ENCODE measurements at regions not wholly inside any gene's neighbourhood (a gene's known extent, or its start where the extent isn't known, plus 50 kb on each side); places are given as distances from the start of the nearest gene placed in this dataset.

DNA sequence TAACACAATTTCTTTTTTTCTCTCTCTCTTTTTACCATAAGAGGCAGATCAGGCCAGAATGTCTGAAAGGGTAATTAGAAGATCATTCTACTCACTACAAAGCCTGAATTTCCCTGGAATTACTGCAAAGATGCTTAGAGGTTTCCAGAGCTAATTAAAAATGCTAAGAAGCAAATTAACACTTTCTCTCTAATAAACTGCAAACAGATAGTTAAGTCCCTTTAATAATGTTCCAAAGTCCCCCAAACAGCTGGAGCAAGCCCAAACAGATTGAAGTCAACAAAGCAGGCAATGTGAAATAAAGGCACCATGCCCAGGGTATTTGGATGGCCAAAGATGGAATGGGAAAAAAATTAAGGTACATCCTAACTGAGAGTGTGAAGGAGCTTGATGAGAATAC, 208.8 kb upstream of the LRFN5 start:
- no peak overlapping the region for H3K4me2 ChIP-seq (ENCODE audit: insufficient read depth, insufficient read length, low read length)
- H4K8ac ChIP-seq (replicated peaks; ENCODE audit: insufficient read length, low read depth, low read length), result no peak overlapping the region
- H2AFZ ChIP-seq (ENCODE audit: low read length), result no peak overlapping the region
- no peak overlapping the region for H3K4ac ChIP-seq (ENCODE audit: low read depth, low read length)
- H3K18ac ChIP-seq (ENCODE audit: insufficient read length, low read depth, low read length), result no peak overlapping the region
- H3K9me3 ChIP-seq (ENCODE audit: control insufficient read depth, low read depth, low read length), result no peaks in the 10 kb centered on the region
- no peak overlapping the region for H2BK12ac ChIP-seq (ENCODE audit: insufficient read length, low read depth, low read length)
- no peak overlapping the region for H2AK5ac ChIP-seq (ENCODE audit: insufficient read length, low read length)
- H3K27ac Mint-ChIP-seq, result peak overlapping the region in 1 of 3 experiments; percentile 41; a peak in 1 of 7 replicates
- H4K5ac ChIP-seq (ENCODE audit: insufficient read length, low read depth, low read length), result no peak overlapping the region
- H2BK20ac ChIP-seq (ENCODE audit: low read depth, low read length, poor library complexity, severe bottlenecking), result peak overlapping the region; percentile 26
- H3K4me3 Mint-ChIP-seq, result no peak overlapping the region
- H3K27me3 Mint-ChIP-seq (ENCODE audit: low read depth), result peaks cover 11% of the 10 kb centered on the region
- no peaks in the 10 kb centered on the region; the same call in 1 of the 2 replicates for H3K4me1 ChIP-seq (ENCODE audit: insufficient read depth, low read length)
- H3K9ac ChIP-seq (ENCODE audit: extremely low read depth, insufficient read length, low read length), result no peak overlapping the region
- H4K91ac ChIP-seq (ENCODE audit: insufficient read length, low read depth, low read length), result no peak overlapping the region
- TF ChIP-seq, protein P1, sequence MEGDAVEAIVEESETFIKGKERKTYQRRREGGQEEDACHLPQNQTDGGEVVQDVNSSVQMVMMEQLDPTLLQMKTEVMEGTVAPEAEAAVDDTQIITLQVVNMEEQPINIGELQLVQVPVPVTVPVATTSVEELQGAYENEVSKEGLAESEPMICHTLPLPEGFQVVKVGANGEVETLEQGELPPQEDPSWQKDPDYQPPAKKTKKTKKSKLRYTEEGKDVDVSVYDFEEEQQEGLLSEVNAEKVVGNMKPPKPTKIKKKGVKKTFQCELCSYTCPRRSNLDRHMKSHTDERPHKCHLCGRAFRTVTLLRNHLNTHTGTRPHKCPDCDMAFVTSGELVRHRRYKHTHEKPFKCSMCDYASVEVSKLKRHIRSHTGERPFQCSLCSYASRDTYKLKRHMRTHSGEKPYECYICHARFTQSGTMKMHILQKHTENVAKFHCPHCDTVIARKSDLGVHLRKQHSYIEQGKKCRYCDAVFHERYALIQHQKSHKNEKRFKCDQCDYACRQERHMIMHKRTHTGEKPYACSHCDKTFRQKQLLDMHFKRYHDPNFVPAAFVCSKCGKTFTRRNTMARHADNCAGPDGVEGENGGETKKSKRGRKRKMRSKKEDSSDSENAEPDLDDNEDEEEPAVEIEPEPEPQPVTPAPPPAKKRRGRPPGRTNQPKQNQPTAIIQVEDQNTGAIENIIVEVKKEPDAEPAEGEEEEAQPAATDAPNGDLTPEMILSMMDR (conservative IDR thresholded peaks at IDR 0.05), result no peak
- no peaks in the 10 kb centered on the region for H3K27me3 ChIP-seq (ENCODE audit: insufficient read depth, low read length)
- H3K36me3 Mint-ChIP-seq (ENCODE audit: insufficient read depth in 1 of 3, low read depth in 3 of 3), result no peaks in the 10 kb centered on the region
- no peaks in the 10 kb centered on the region for H3K9me3 Mint-ChIP-seq
- DNase-seq, result no peak
- no peaks in the 10 kb centered on the region for H3K23me2 ChIP-seq (ENCODE audit: insufficient read length, low read depth, low read length, poor library complexity, severe bottlenecking)
- no peak overlapping the region for H2BK5ac ChIP-seq (ENCODE audit: insufficient read length, low read length)
- no peak overlapping the region for H3K14ac ChIP-seq (ENCODE audit: insufficient read depth, low read length)
- no peak overlapping the region for H3K56ac ChIP-seq (ENCODE audit: insufficient read length, low read depth, low read length)
- no peak overlapping the region for H2BK15ac ChIP-seq (ENCODE audit: low read depth, low read length)
- no peak overlapping the region for H2BK120ac ChIP-seq (ENCODE audit: low read depth, low read length, poor library complexity, severe bottlenecking)
- peaks cover 22 to 24% of the 10 kb centered on the region in 2 experiments for H3K4me1 Mint-ChIP-seq
- H3K23ac ChIP-seq (ENCODE audit: insufficient read length, low read depth, low read length), result no peak overlapping the region
- H3K79me2 ChIP-seq (ENCODE audit: insufficient read depth, low read length), result no peaks in the 10 kb centered on the region
- H3K79me1 ChIP-seq (ENCODE audit: insufficient read depth, low read depth, low read length, poor library complexity, severe bottlenecking), result no peaks in the 10 kb centered on the region
- no peak overlapping the region for H3K27ac ChIP-seq (ENCODE audit: insufficient read length, low read depth, low read length)
- H3T11ph ChIP-seq (ENCODE audit: low read length), result no peak overlapping the region
- no peaks in the 10 kb centered on the region for H4K20me1 ChIP-seq (ENCODE audit: control insufficient read depth, insufficient read depth, insufficient read length)
